Fibroblast of mammary gland (primary cell): ENCODE measurements at regions not wholly inside any gene's neighbourhood (a gene's known extent, or its start where the extent isn't known, plus 50 kb on each side); places are given as distances from the start of the nearest gene placed in this dataset.

Source experiments
- DNase-seq: peaks from one replicate; pipeline ENCODE4 v3.0.0-alpha.2; 2010; ENCODE audit warnings: low read depth
- H3K4me3 ChIP-seq: 2 replicates; pipeline ENCODE4 v1.5.1; 2011; ENCODE audit warnings: low read depth, mild to moderate bottlenecking, low read length, moderate library complexity; ENCODE audit not compliant: control insufficient read depth
- CTCF ChIP-seq: conservative IDR thresholded peaks from 2 replicates; pipeline ENCODE4 v1.5.1; 2011; ENCODE audit warnings: low read depth, low read length, inconsistent platforms; ENCODE audit not compliant: control insufficient read depth, insufficient read depth

- no peak overlapping the region for H3K4me3 ChIP-seq
- TF ChIP-seq CTCF, result no peak
- DNase-seq, result no peak
Observed at GRCh38 chr18:8894823-8895222, 189.5 kb downstream of the MTCL1 start.

GRCh38 chr18:8895341-8895740 is 190.0 kb downstream of the MTCL1 start:
- no peak for TF ChIP-seq CTCF
- H3K4me3 ChIP-seq, result no peak overlapping the region
- no peak for DNase-seq

- no peak for TF ChIP-seq CTCF
- H3K4me3 ChIP-seq, result no peak overlapping the region
- peak; percentile 96 for DNase-seq
Observed at GRCh38 chr18:8895987-8896619, 190.7 kb downstream of the MTCL1 start.

- no peak overlapping the region for H3K4me3 ChIP-seq
- TF ChIP-seq CTCF, result no peak
- DNase-seq, result no peak
Observed at GRCh38 chr18:8899000-8899399, 193.6 kb downstream of the MTCL1 start.

- no peak for TF ChIP-seq CTCF
- no peak for DNase-seq
- H3K4me3 ChIP-seq, result no peak overlapping the region
Observed at GRCh38 chr18:8900552-8900951, 195.2 kb downstream of the MTCL1 start.

DNA sequence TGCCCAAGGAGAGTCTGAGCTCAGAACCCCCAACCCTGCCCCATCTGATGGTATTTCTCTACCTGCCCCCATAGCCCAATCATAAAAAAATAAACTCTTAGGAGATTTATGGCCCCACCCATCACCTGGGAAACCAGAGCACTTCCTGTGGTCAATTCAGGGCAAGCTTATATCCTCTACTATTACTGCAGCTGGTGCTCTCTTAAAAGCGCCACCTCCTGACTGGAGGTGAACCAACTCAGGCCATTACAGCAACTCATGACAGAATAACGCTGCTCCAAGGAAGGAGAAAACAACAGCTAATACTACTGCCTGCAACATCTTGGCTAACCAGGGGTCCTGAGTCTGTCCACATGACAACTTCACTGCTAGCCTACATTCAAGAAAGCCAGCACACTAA is 195.7 kb downstream of the MTCL1 start:
- no peak for TF ChIP-seq CTCF
- H3K4me3 ChIP-seq, result no peak overlapping the region
- no peak for DNase-seq

GRCh38 chr18:8904316-8904715 is 198.2 kb upstream of the NDUFV2 start:
- DNase-seq, result no peak
- no peak overlapping the region for H3K4me3 ChIP-seq
- no peak for TF ChIP-seq CTCF
